ENCODE measurements at regions not wholly inside any gene's neighbourhood (a gene's known extent, or its start where the extent isn't known, plus 50 kb on each side); places are given as distances from the start of the nearest gene placed in this dataset.
"Not testable (repeated sequence)": the region's sequence is repeated elsewhere in the genome, so short reads cannot be mapped to it uniquely, and the experiment has no call there.

- DNase-seq (ENCODE audit: extremely low read depth, low read depth, low spot score), result not testable (repeated sequence)
These were observed 160.0 kb downstream of the FOXL1 start for GRCh38 chr16:86738322-86738721.

GRCh38 chr16:86739178-86739577 lies 160.8 kb downstream of the FOXL1 start:
- no peak for DNase-seq (ENCODE audit: extremely low read depth, low read depth, low spot score)

DNA sequence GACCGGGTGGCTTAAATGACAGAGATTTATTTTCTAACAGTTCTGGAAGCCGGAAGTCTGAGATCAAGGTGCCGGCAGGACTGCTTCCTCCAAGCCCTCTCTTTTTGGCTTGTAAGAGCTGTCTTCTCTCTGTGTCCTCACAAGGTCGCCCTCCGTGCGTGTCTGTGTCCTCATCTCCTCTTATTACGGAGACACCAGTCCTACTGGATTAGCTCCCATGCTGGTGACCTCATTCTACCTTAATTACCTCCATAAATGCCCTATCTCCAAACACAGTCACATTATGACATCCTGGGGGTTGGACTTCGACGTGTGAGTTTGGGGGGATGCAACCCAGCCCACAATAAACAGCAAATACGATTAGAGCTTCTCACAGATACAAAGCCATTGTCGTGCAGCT lies 161.5 kb downstream of the FOXL1 start:
- no peak for DNase-seq (ENCODE audit: extremely low read depth, low read depth, low spot score)

DNA sequence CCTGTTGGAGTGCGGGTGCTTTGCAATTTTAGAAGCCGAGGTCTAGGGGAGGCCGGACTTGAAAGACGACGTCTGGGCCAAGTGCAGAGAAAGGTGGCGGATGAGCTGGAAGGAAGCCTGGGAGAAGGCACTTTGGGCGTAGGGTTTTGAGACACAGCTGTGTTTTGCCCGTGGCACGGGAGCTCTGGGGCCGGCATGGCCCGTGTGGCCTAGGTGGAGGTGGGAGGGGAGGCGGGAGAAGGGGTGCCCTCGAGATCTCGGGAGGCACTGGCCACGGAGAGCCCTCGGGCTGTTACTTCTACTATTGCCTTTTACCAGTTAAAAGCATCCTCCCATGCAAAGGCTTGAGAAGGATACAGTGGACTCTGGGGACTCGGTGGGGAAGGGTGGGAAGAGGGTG lies 161.9 kb downstream of the FOXL1 start:
- DNase-seq (ENCODE audit: extremely low read depth, low read depth, low spot score), result no peak

- DNase-seq (ENCODE audit: extremely low read depth, low read depth, low spot score), result peak; percentile 75
These were observed 162.8 kb downstream of the FOXL1 start for GRCh38 chr16:86740906-86741799.

DNA sequence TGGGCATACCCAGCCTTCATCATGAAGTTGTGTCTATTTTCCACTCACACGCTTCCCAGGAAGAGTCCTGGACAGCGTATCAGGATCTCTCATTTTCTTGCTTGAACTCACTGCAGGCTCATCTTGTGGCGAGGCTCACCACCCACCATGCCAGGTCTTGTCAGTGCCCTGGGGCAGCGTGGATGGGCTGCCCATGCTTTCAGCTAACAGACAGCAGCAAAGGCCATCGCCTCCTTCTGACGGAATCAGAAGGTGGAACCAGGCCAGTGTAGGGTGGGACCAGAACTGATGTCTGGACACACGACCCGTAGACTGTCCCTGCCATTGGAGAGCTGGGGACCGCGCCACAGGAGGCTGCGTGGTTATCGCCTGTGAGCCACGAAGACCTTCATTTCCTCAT lies 169.4 kb downstream of the FOXL1 start:
- DNase-seq (ENCODE audit: extremely low read depth, low read depth, low spot score), result no peak

DNA sequence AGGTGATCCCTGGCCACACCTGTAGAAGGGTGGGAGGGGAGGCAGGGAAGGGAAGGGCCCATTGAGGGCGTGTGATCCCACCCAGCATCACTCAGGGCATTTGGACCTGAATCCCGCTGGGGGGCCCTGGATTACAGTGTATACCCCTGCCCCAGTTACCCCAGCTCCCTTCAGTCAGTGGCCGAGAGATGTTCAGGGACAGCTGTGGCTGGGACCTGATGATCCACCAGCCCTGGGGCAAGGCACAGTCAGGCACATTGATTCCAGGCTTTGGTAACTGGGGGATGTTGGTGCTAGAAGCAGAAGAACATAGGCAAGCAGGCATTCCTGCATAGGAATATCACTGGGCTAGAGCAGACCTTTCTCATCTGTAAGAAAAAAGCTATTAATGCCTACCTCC lies 170.3 kb downstream of the FOXL1 start:
- DNase-seq (ENCODE audit: extremely low read depth, low read depth, low spot score), result no peak

DNA sequence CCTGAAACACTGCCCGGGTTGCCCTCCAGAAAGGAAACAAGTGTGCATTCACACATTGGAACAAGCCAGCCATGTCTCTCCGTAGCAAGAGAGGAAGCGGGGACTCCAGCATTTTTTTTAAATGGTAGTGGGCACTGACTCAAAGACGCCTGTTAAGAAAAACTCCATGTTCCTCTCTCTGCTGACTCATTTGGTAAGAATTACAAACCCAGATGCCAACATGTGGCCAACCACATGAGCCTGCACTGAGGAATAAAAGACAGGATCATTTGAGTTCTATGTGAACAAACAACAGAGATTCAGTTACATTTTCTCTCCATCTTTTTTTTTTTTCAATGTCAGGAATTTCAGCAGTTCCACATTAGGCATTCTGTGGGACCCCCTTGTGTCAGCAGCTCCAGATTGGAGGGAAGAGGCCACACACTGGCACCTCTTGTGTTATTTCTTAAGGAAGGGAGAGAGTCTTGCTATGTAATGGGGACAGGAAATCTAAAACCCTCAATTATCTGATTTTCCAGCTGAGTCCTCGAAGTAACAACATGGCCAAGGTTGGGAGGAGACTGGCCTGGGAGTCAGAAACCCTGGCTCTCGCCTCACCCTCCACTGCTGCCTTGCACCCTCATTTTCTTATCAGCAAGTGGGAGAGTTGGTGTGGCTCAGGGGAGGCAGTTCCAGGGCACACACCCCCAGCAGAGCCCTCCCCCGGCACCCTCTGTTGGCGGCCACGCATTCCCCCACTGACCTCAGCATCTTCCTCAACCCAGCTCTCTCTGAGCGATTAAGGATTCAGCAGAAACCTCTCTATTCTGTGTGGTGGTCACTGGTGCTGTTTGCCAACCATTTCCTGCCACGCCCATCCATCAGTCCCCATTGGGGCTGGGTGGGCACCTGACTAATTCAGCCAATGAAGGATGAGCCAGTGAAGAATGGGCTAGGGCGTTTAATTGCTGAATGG lies 173.0 kb downstream of the FOXL1 start:
- DNase-seq (ENCODE audit: extremely low read depth, low read depth, low spot score), result no peak

DNA sequence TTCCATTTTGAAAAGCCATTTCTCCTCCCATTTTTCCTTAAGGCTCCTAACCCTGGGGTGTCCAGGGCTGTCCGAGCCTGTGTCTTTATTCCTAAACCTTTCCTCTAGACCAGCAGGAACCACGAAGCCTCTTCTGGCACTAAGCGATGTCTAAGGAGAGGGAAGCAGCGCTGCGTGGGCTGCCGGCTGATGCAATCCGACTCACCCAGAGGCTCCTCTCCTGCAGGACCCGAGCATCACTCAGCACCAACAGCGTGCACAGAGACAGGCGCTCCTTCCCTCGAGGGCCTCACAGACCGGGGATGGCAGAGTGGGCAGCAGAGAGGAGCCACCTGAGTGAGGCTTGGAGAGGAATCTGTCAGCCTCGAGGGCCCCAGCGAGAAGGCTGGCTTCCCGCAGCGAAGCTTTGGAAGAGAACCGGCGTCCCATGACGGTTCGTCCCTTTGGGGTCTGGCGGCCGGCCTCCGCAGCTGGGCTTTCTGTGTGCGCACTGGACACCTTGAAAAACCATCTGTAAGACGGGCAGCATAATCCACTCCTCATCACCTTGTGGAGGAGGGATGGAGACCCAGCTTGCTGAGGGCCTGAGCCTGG lies 174.3 kb downstream of the FOXL1 start:
- no peak for DNase-seq (ENCODE audit: extremely low read depth, low read depth, low spot score)

DNA sequence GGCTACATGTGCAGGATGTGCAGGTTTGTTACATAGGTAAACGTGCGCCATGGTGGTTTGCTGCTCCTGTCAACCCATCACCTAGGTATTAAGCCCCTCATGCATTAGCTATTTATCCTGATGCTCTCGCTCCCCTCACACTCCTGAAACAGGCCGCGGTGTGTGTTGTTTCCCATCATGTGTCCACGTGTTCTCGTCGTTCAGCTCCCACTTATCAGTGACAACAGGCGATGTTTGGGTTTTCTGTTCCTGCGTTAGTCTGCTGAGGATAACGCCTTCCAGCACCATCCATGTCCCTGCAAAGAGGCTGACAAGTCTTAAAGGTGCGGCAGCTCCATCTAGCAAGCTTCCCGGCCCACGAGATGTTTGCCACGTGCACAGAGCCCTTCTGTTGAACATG lies 175.1 kb downstream of the FOXL1 start:
- no peak for DNase-seq (ENCODE audit: extremely low read depth, low read depth, low spot score)

DNA sequence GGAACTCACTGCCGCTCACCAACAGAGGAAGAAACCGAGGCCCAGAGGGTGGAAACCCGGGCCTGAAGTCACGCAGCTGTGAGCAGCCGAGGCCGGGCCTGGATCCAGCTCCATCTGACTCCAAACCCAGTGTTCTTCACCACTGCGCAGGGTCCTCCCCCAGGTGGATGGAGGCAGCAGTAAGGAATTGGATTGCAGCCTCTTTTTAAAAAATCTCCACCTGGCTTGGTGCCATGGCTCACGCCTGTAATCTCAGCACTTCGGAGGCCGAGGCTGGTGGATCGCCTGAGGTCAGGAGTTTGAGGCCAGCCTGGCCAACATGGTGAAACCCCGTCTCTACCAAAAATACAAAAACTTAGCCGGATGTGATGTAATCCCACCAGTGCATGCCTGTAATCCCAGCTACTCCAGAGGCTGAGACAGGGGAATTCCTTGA lies 177.2 kb downstream of the FOXL1 start:
- no peak for DNase-seq (ENCODE audit: extremely low read depth, low read depth, low spot score)

DNA sequence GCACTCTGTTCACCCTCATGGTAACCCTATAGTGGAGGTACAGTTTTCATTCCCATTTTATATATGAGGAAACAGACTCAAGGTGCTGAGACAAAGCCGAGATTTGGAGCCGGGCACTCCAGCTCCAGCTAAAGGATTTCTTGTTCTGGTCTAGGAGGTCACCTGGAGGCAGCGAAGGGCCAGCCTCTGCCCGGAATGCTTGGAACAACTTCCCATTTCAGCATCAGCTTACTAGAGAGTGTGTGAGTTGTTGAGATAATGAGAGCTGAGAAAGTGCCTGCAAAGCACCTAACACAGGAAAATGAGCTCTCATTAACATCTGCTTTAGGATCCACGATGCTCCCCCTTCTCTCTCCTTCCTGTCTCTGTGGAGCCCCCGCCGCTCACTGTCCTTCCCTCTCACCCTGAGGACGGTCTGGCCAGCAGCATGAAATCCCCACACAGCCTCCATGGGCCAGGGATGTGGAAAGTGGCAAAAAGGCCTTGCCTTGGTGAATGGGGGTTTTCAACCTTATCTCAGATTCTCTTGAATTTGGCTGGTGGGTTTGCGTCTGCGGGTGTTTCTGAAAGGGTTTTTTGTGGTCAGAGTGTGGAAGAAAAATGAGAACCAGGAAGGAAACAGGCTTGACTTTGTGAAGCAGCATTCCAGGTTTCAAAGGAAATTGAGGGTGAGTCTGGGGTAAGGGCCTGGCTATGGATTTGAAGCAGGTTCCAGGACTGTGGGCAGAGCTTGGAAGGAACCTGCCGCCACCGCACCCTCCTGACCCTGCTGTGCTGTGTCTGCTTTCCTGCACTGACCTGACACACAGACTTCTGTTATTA lies 178.7 kb downstream of the FOXL1 start:
- DNase-seq (ENCODE audit: extremely low read depth, low read depth, low spot score), result no peak

DNA sequence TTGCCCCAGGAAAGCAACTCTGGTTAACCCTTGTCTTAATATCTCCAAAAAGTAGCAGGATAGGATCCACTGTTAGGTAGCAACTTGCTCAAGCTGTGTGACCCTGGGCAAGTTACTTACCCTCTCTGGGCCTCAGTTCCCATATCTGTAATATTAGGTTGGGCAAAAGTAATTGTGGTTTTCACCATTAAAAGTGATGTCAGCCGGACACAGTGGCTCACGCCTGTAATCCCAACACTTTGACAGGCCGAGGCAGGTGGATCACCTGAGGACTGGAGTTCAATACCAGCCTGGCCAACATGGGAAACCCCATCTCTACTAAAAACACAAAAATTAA lies 179.3 kb downstream of the FOXL1 start:
- no peak for DNase-seq (ENCODE audit: extremely low read depth, low read depth, low spot score)

- DNase-seq (ENCODE audit: extremely low read depth, low read depth, low spot score), result no peak
These were observed 180.6 kb downstream of the FOXL1 start for GRCh38 chr16:86758932-86759331.

- no peak for DNase-seq (ENCODE audit: extremely low read depth, low read depth, low spot score)
These were observed 183.0 kb downstream of the FOXL1 start for GRCh38 chr16:86761111-86762031.

GRCh38 chr16:86762095-86762494 lies 183.7 kb downstream of the FOXL1 start:
- no peak for DNase-seq (ENCODE audit: extremely low read depth, low read depth, low spot score)

DNA sequence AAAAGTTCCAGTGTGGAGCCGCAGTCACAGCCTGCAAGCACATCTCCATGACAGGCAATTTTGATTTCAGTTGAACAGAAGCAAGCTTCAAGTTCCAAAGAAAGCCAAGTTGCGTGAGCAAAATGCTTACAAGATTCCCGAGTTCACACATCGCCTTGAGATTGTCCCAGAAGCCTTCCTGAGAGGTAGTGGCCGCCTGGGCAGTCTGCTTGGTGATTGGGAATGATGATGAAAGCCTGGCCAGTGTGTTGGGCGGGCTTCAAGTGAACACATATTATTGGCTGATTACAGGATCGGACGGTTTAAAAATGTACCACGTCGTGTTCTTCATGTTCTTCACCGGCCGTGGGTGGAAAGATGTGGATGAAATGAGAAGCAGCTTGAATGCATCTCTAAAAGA lies 185.5 kb downstream of the FOXL1 start:
- DNase-seq (ENCODE audit: extremely low read depth, low read depth, low spot score), result no peak

DNA sequence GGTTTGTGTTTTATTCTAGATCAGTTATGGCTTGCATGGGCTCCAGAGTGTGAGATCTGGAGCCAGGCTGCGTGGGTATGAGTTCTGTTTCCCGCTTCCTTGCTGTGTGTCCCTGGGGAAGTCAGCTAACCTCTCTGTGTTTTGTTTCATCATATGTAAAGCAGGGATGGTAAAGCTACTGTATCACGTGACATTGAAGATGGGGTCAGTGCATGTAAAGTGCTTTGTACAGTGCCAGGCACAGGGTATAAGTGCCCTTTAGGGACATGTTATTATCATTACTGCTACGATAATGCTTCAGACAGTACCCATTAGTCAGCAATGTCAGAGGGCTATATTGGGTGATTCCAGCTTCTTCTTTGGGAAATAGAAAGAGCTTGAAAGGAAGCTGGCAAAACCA lies 186.2 kb downstream of the FOXL1 start:
- no peak for DNase-seq (ENCODE audit: extremely low read depth, low read depth, low spot score)

DNA sequence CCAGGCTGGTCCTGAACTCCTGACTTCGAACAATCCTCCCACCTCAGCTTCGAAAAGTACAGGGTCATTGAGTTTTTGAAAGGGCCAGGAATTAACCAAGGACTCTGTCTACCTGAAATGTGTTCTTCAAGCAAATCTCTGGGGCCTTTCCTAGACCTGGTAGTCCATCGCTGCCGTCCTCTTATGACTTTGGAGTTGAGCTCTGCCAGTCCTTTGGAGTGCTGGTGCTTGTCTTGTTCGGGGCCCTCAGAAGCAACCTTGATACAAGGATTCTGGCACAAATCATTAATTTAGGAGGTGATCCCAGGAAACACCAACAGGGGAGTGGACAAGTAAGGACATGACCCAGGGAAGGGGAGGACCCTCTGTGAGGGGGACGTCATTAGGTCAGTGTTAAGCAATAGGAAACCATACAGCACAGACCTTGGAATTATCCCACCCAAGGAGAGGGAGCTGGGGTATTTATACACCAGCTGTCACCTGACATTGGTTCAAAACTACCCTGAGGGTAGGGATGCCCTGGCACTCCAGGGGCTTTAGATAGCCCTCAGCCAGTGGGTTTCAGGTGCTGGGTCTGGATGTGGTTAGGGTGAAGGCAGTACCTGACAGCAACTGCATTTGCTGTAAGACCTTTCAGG lies 187.2 kb downstream of the FOXL1 start:
- no peak for DNase-seq (ENCODE audit: extremely low read depth, low read depth, low spot score)
